Inflammatory macrophage (primary cell): ENCODE measurements at regions not wholly inside any gene's neighbourhood (a gene's known extent, or its start where the extent isn't known, plus 50 kb on each side); places are given as distances from the start of the nearest gene placed in this dataset.

ENCODE experiments used
- DNase-seq, 2 donors: peaks; one replicate each; pipeline ENCODE4 v3.0.0-alpha.2; 2020 to 2022

GRCh38 chr22:48263431-48263765 lies 1500.9 kb downstream of the TBC1D22A start:
- DNase-seq, result no peak

- no peak for DNase-seq
Observed at GRCh38 chr22:48262596-48263430, 1500.4 kb downstream of the TBC1D22A start.

- DNase-seq, result no peak
Observed at GRCh38 chr22:48261706-48262105, 1499.3 kb downstream of the TBC1D22A start.

GRCh38 chr22:48261048-48261621 lies 1498.7 kb downstream of the TBC1D22A start:
- no peak for DNase-seq

- no peak for DNase-seq
Observed at GRCh38 chr22:48259991-48260670, 1497.7 kb downstream of the TBC1D22A start.

GRCh38 chr22:48258811-48259210 lies 1496.4 kb downstream of the TBC1D22A start:
- DNase-seq, result no peak

GRCh38 chr22:48258064-48258701 lies 1495.7 kb downstream of the TBC1D22A start:
- peak in 1 of 2 donors; percentile 9 for DNase-seq

GRCh38 chr22:48257685-48258055 lies 1495.2 kb downstream of the TBC1D22A start:
- DNase-seq, result no peak

- no peak for DNase-seq
Observed at GRCh38 chr22:48256776-48257684, 1494.6 kb downstream of the TBC1D22A start.

GRCh38 chr22:48256041-48256739 lies 1493.7 kb downstream of the TBC1D22A start:
- DNase-seq, result no peak

GRCh38 chr22:48254311-48254873 lies 1491.9 kb downstream of the TBC1D22A start:
- no peak for DNase-seq

- DNase-seq, result no peak
Observed at GRCh38 chr22:48253573-48253972, 1491.1 kb downstream of the TBC1D22A start.

GRCh38 chr22:48253136-48253535 lies 1490.7 kb downstream of the TBC1D22A start:
- no peak for DNase-seq

GRCh38 chr22:48251629-48252028 lies 1489.2 kb downstream of the TBC1D22A start:
- no peak for DNase-seq

GRCh38 chr22:48250937-48251530 lies 1488.6 kb downstream of the TBC1D22A start:
- DNase-seq, result no peak

GRCh38 chr22:48250286-48250895 lies 1487.9 kb downstream of the TBC1D22A start:
- no peak for DNase-seq

GRCh38 chr22:48249713-48250268 lies 1487.3 kb downstream of the TBC1D22A start:
- no peak for DNase-seq

- DNase-seq, result no peak
Observed at GRCh38 chr22:48248901-48249455, 1486.5 kb downstream of the TBC1D22A start.

GRCh38 chr22:48247829-48248228 lies 1485.4 kb downstream of the TBC1D22A start:
- no peak for DNase-seq

- DNase-seq, result no peak
Observed at GRCh38 chr22:48245196-48245485, 1482.7 kb downstream of the TBC1D22A start.
